ENCODE measurements at regions not wholly inside any gene's neighbourhood (a gene's known extent, or its start where the extent isn't known, plus 50 kb on each side); places are given as distances from the start of the nearest gene placed in this dataset.

DNA sequence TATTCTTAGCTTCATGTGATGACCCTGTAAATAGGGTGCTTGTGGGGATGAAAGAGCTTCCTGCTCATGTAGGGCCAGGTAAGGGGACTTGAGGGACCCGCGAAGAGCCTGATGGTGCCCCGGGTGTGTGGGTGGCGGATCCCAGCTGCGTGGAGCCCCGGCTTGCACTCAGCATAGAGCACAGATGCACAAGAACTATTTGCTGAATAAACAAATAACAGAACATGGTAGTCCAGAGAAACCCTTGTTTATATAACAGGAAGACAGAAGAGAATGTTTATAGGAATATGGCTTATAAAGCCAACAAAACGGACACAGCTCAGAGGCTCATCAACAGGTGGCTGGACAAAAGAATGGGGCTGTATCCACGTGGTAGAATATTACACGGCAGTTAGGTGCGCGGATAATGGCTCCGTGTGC, 106.9 kb upstream of the COL5A1 start:
- H3K36me3 ChIP-seq (ENCODE audit: control insufficient read depth in 4 of 4, insufficient read depth in 4 of 4, low read length in 4 of 4) = no peaks in the 10 kb centered on the region
- DNase-seq (peak in 2 of 3 donors; percentile 40 to 60), ATAC-seq (ENCODE audit: insufficient read depth, low FRiP score) (no peak)
- WGBS, 2 donors = 54 to 72% methylated on average over 12 of the region's 12 CpGs
- peaks cover 0 to 12% (median 4%) of the 10 kb centered on the region in 4 donors for H3K9me3 ChIP-seq (ENCODE audit: control insufficient read depth in 4 of 4, insufficient read depth in 3 of 4, low read length in 3 of 4)
- no peak overlapping the region for H3K4me3 ChIP-seq
- H3K4me1 ChIP-seq (ENCODE audit: control insufficient read depth in 5 of 5, insufficient read depth in 5 of 5, low read length in 5 of 5) = peaks cover 0 to 13% (median 7%) of the 10 kb centered on the region in 5 donors
- H3K27me3 ChIP-seq (ENCODE audit: control insufficient read depth in 3 of 3, insufficient read depth in 3 of 3, low read length in 2 of 3) = peaks cover 0 to 10% (median 0%) of the 10 kb centered on the region in 3 donors
- no peak overlapping the region for H3K27ac ChIP-seq (ENCODE audit: low read depth in 1 of 2, low read length in 1 of 2)
- TF ChIP-seq CTCF (IDR thresholded peaks at IDR 0.05; ENCODE audit: control extremely low read depth, extremely low read depth) = no peak
- H3K9ac ChIP-seq (ENCODE audit: insufficient read depth in 1 of 2, low read length in 2 of 2) = no peak overlapping the region

- Histone ChIP-seq H3K4me3 (no peak overlapping the region), H3K27ac (ENCODE audit: low read depth in 1 of 2, low read length in 1 of 2) (no peak overlapping the region), H3K9ac (ENCODE audit: insufficient read depth in 1 of 2, low read length in 2 of 2) (no peak overlapping the region), H3K27me3 (ENCODE audit: control insufficient read depth in 3 of 3, insufficient read depth in 3 of 3, low read length in 2 of 3) (peaks cover 0 to 10% (median 0%) of the 10 kb centered on the region in 3 donors), H3K36me3 (ENCODE audit: control insufficient read depth in 4 of 4, insufficient read depth in 4 of 4, low read length in 4 of 4) (no peaks in the 10 kb centered on the region), H3K9me3 (ENCODE audit: control insufficient read depth in 4 of 4, insufficient read depth in 3 of 4, low read length in 3 of 4) (peaks cover 0 to 12% (median 3%) of the 10 kb centered on the region in 4 donors), H3K4me1 (ENCODE audit: control insufficient read depth in 5 of 5, insufficient read depth in 5 of 5, low read length in 5 of 5) (peaks cover 0 to 18% (median 7%) of the 10 kb centered on the region in 5 donors)
- no peak for TF ChIP-seq CTCF (IDR thresholded peaks at IDR 0.05; ENCODE audit: control extremely low read depth, extremely low read depth)
- DNase-seq (no peak), ATAC-seq (ENCODE audit: insufficient read depth, low FRiP score) (no peak)
- WGBS, 2 donors = 92% methylated on average over 9 of the region's 9 CpGs
Measured at GRCh38 chr9:134535171-134535570, 106.4 kb upstream of the COL5A1 start.

- no peak overlapping the region for H3K4me3 ChIP-seq
- H3K9me3 ChIP-seq (ENCODE audit: control insufficient read depth in 4 of 4, insufficient read depth in 3 of 4, low read length in 3 of 4) = peaks cover 0 to 8% (median 0%) of the 10 kb centered on the region in 4 donors
- ATAC-seq (ENCODE audit: insufficient read depth, low FRiP score) = no peak
- H3K4me1 ChIP-seq (ENCODE audit: control insufficient read depth in 5 of 5, insufficient read depth in 5 of 5, low read length in 5 of 5) = peaks cover 0 to 25% (median 7%) of the 10 kb centered on the region in 5 donors
- TF ChIP-seq CTCF (IDR thresholded peaks at IDR 0.05; ENCODE audit: control extremely low read depth, extremely low read depth) = no peak
- no peak overlapping the region for H3K27ac ChIP-seq (ENCODE audit: low read depth in 1 of 2, low read length in 1 of 2)
- no peak for DNase-seq
- no peak overlapping the region for H3K9ac ChIP-seq (ENCODE audit: insufficient read depth in 1 of 2, low read length in 2 of 2)
- no peaks in the 10 kb centered on the region for H3K36me3 ChIP-seq (ENCODE audit: control insufficient read depth in 4 of 4, insufficient read depth in 4 of 4, low read length in 4 of 4)
- WGBS, 2 donors = 81 to 91% methylated on average over 21 to 22 of the region's 22 CpGs
- peaks cover 0 to 10% (median 0%) of the 10 kb centered on the region in 3 donors for H3K27me3 ChIP-seq (ENCODE audit: control insufficient read depth in 3 of 3, insufficient read depth in 3 of 3, low read length in 2 of 3)
Measured at GRCh38 chr9:134536101-134536900, 105.3 kb upstream of the COL5A1 start.
